ENCODE measurements at regions not wholly inside any gene's neighbourhood (a gene's known extent, or its start where the extent isn't known, plus 50 kb on each side); places are given as distances from the start of the nearest gene placed in this dataset.

GRCh38 chr5:124365361-124365801 lies 381.1 kb downstream of the ZNF608 start:
- no peak for DNase-seq
- H3K36me3 ChIP-seq, result no peaks in the 10 kb centered on the region
- TF ChIP-seq CTCF (IDR thresholded peaks at IDR 0.05) (no peak), POLR2A (IDR thresholded peaks at IDR 0.05) (no peak)
- no peaks in the 10 kb centered on the region for H3K4me1 ChIP-seq
- no peak overlapping the region for H3K4me3 ChIP-seq
- no peak overlapping the region for H3K27ac ChIP-seq
- no peaks in the 10 kb centered on the region for H3K27me3 ChIP-seq
- H3K9me3 ChIP-seq, result no peaks in the 10 kb centered on the region

- DNase-seq, result no peak
- H3K27me3 ChIP-seq, result no peaks in the 10 kb centered on the region
- H3K4me1 ChIP-seq, result no peaks in the 10 kb centered on the region
- H3K4me3 ChIP-seq, result no peak overlapping the region
- H3K36me3 ChIP-seq, result no peaks in the 10 kb centered on the region
- H3K27ac ChIP-seq, result no peak overlapping the region
- no peaks in the 10 kb centered on the region for H3K9me3 ChIP-seq
- TF ChIP-seq CTCF (IDR thresholded peaks at IDR 0.05), result no peak
- TF ChIP-seq POLR2A (IDR thresholded peaks at IDR 0.05), result no peak
Measured at GRCh38 chr5:124355928-124356327, 390.5 kb downstream of the ZNF608 start.

GRCh38 chr5:124353016-124353415 lies 393.4 kb downstream of the ZNF608 start:
- no peak for DNase-seq
- TF ChIP-seq POLR2A (IDR thresholded peaks at IDR 0.05) (no peak), CTCF (IDR thresholded peaks at IDR 0.05) (no peak)
- H3K4me3 ChIP-seq, result no peak overlapping the region
- H3K36me3 ChIP-seq, result no peaks in the 10 kb centered on the region
- no peaks in the 10 kb centered on the region for H3K27me3 ChIP-seq
- no peaks in the 10 kb centered on the region for H3K4me1 ChIP-seq
- no peaks in the 10 kb centered on the region for H3K9me3 ChIP-seq
- H3K27ac ChIP-seq, result no peak overlapping the region

GRCh38 chr5:124352312-124352711 lies 394.1 kb downstream of the ZNF608 start:
- no peaks in the 10 kb centered on the region for H3K9me3 ChIP-seq
- TF ChIP-seq CTCF (IDR thresholded peaks at IDR 0.05) (no peak), POLR2A (IDR thresholded peaks at IDR 0.05) (no peak)
- no peaks in the 10 kb centered on the region for H3K4me1 ChIP-seq
- no peak overlapping the region for H3K4me3 ChIP-seq
- H3K36me3 ChIP-seq, result no peaks in the 10 kb centered on the region
- no peaks in the 10 kb centered on the region for H3K27me3 ChIP-seq
- DNase-seq, result no peak
- H3K27ac ChIP-seq, result no peak overlapping the region

GRCh38 chr5:124349931-124350330 lies 396.5 kb downstream of the ZNF608 start:
- no peak for DNase-seq
- Histone ChIP-seq H3K4me1 (no peaks in the 10 kb centered on the region), H3K27me3 (no peaks in the 10 kb centered on the region), H3K36me3 (no peaks in the 10 kb centered on the region), H3K9me3 (no peaks in the 10 kb centered on the region), H3K27ac (no peak overlapping the region), H3K4me3 (no peak overlapping the region)
- TF ChIP-seq POLR2A (IDR thresholded peaks at IDR 0.05), result no peak
- no peak for TF ChIP-seq CTCF (IDR thresholded peaks at IDR 0.05)

- Histone ChIP-seq H3K36me3 (no peaks in the 10 kb centered on the region), H3K27me3 (no peaks in the 10 kb centered on the region), H3K27ac (no peak overlapping the region), H3K4me3 (no peak overlapping the region), H3K9me3 (no peaks in the 10 kb centered on the region), H3K4me1 (peaks cover 0 to 9% (median 0%) of the 10 kb centered on the region in 4 donors)
- DNase-seq, result no peak
- no peak for TF ChIP-seq CTCF (IDR thresholded peaks at IDR 0.05)
- no peak for TF ChIP-seq POLR2A (IDR thresholded peaks at IDR 0.05)
Measured at GRCh38 chr5:124343451-124343867, 403.0 kb downstream of the ZNF608 start.
